H1 (cell line): ENCODE measurements at regions not wholly inside any gene's neighbourhood (a gene's known extent, or its start where the extent isn't known, plus 50 kb on each side); places are given as distances from the start of the nearest gene placed in this dataset.

Experiments used
- CTCF ChIA-PET: fragments of 300-600 bp; sonication (Branson Sonifier 250); formaldehyde crosslinking; loops from one replicate; lab custom pipeline; 2021; ENCODE audit not compliant: partially characterized antibody; lab: Charles Lee
- POLR2A ChIA-PET: fragments of 300-600 bp; sonication (Branson Sonifier 250); formaldehyde crosslinking; loops from one replicate; lab custom pipeline; 2021; ENCODE audit warnings: inconsistent platforms; ENCODE audit not compliant: partially characterized antibody; lab: Charles Lee
- DNase-seq, 2 experiments: peaks; one replicate each; pipeline versions ENCODE4 v3.0.0 to v3.0.0-alpha.2; 2010 to 2022; ENCODE audit warnings: low spot score in 2 of 2, low read depth in 1 of 2, mixed read lengths in 1 of 2
- FAIRE-seq: peaks from 2 replicates; lab custom pipeline; 2011; peaks lifted over from hg19 to GRCh38; lab: Jason Lieb, UNC
- H2AFZ ChIP-seq: 2 replicates; pipeline ENCODE4 v1.8.1; 2012; ENCODE audit warnings: low read length, inconsistent platforms
- H2AK5ac ChIP-seq: 2 replicates; pipeline ENCODE4 v1.6.1; 2013; ENCODE audit warnings: low read depth, low read length
- H2BK120ac ChIP-seq: replicated peaks from 2 replicates; pipeline ENCODE3; 2013; ENCODE audit warnings: low read depth, low read length, inconsistent platforms
- H2BK12ac ChIP-seq: 2 replicates; pipeline ENCODE4 v1.6.1; 2013; ENCODE audit warnings: low read depth, low read length
- H2BK15ac ChIP-seq: 2 replicates; pipeline ENCODE4 v1.6.1; 2013; ENCODE audit warnings: low read length
- H2BK20ac ChIP-seq: 2 replicates; pipeline ENCODE4 v1.6.1; 2013; ENCODE audit warnings: low read length
- H2BK5ac ChIP-seq: 2 replicates; pipeline ENCODE4 v1.6.1; 2013; ENCODE audit warnings: low read depth, low read length
- H3K14ac ChIP-seq: 2 replicates; pipeline ENCODE4 v1.6.1; 2013; ENCODE audit warnings: inconsistent platforms; ENCODE audit not compliant: insufficient read length
- H3K18ac ChIP-seq: 2 replicates; pipeline ENCODE4 v1.6.1; 2013; ENCODE audit warnings: low read length; ENCODE audit errors: extremely low read depth
- H3K23ac ChIP-seq: 2 replicates; pipeline ENCODE4 v1.6.1; 2013; ENCODE audit warnings: inconsistent platforms; ENCODE audit not compliant: insufficient read length
- H3K23me2 ChIP-seq: 2 replicates; pipeline ENCODE4 v1.6.1; 2013; ENCODE audit warnings: low read depth, low read length
- H3K27ac ChIP-seq: 2 replicates; pipeline ENCODE4 v1.6.1; 2011; ENCODE audit warnings: low read depth, low read length, inconsistent platforms
- H3K27me3 ChIP-seq, 4 experiments: replicated peaks in 1 of 4; 1 replicate in 1 of 4; 2 replicates in 3 of 4; pipeline versions ENCODE4 v1.6.1 to v1.8.1; 2011 to 2013; ENCODE audit warnings: low read length in 3 of 4, mild to moderate bottlenecking in 3 of 4, inconsistent platforms in 2 of 4, mixed read lengths in 2 of 4, moderate library complexity in 1 of 4; ENCODE audit not compliant: control insufficient read depth in 3 of 4, insufficient read depth in 3 of 4; ENCODE audit errors: extremely low read depth in 1 of 4
- H3K36me3 ChIP-seq, 4 experiments: 2 replicates each; pipeline versions ENCODE4 v1.6.1 to v1.8.1; 2011 to 2013; ENCODE audit warnings: mild to moderate bottlenecking in 4 of 4, low read length in 3 of 4, moderate library complexity in 2 of 4, control low read depth in 1 of 4, inconsistent platforms in 1 of 4; ENCODE audit not compliant: insufficient read depth in 4 of 4, control insufficient read depth in 2 of 4
- H3K4ac ChIP-seq: replicated peaks from 2 replicates; pipeline ENCODE3; 2013; ENCODE audit warnings: low read length, low read depth, mixed read lengths, inconsistent platforms; ENCODE audit not compliant: insufficient read length
- H3K4me1 ChIP-seq, 4 experiments: replicated peaks in 1 of 4; 1 replicate in 1 of 4; 2 replicates in 3 of 4; pipeline versions ENCODE4 v1.6.1 to v1.8.1; 2011 to 2013; ENCODE audit warnings: low read length in 3 of 4, inconsistent platforms in 2 of 4, mixed read lengths in 1 of 4; ENCODE audit not compliant: insufficient read depth in 4 of 4, control insufficient read depth in 3 of 4
- H3K4me2 ChIP-seq, 2 experiments: 2 replicates each; pipeline versions ENCODE4 v1.6.1 to v1.8.1; 2011 to 2013; ENCODE audit warnings: low read depth in 2 of 2, low read length in 2 of 2, control low read depth in 1 of 2, inconsistent platforms in 1 of 2, mild to moderate bottlenecking in 1 of 2; ENCODE audit not compliant: insufficient read depth in 1 of 2
- H3K4me3 ChIP-seq, 4 experiments: fragments of 200-600, 300-600 bp in 1 of 4; sonication (generic), shearing (Covaris generic), sonication (Bioruptor Twin) in 1 of 4; 2 replicates each; pipeline versions ENCODE4 v1.5.1 to v1.8.1; 2011 to 2016; ENCODE audit warnings: low read length in 4 of 4, low read depth in 3 of 4, control low read depth in 2 of 4, inconsistent platforms in 2 of 4, mild to moderate bottlenecking in 2 of 4, mixed read lengths in 1 of 4, moderate library complexity in 1 of 4; ENCODE audit not compliant: insufficient read depth in 2 of 4; ENCODE audit errors: extremely low read depth in 1 of 4
- H3K56ac ChIP-seq: replicated peaks from 2 replicates; pipeline ENCODE3; 2013; ENCODE audit warnings: low read depth, mild to moderate bottlenecking, mixed read lengths, low read length, inconsistent platforms; ENCODE audit not compliant: insufficient read length
- H3K79me1 ChIP-seq: 2 replicates; pipeline ENCODE4 v1.6.1; 2013; ENCODE audit warnings: low read depth, low read length, control low read depth
- H3K79me2 ChIP-seq, 2 experiments: 2 replicates each; pipeline versions ENCODE4 v1.6.1 to v1.8.1; 2012 to 2013; ENCODE audit warnings: low read length in 2 of 2, mild to moderate bottlenecking in 2 of 2, inconsistent platforms in 1 of 2; ENCODE audit not compliant: insufficient read depth in 2 of 2, control insufficient read depth in 1 of 2
- H3K9ac ChIP-seq, 4 experiments: replicated peaks in 1 of 4; 1 replicate in 1 of 4; 2 replicates in 3 of 4; pipeline versions ENCODE4 v1.6.1 to v1.8.1; 2011 to 2013; ENCODE audit warnings: low read depth in 3 of 4, low read length in 3 of 4, control low read depth in 2 of 4, mild to moderate bottlenecking in 2 of 4, moderate library complexity in 2 of 4, inconsistent platforms in 1 of 4; ENCODE audit errors: extremely low read depth in 1 of 4
- H3K9me3 ChIP-seq, 2 experiments: 2 replicates each; pipeline versions ENCODE4 v1.6.1 to v1.8.1; 2012 to 2013; ENCODE audit warnings: mild to moderate bottlenecking in 2 of 2, moderate library complexity in 2 of 2, control low read depth in 1 of 2, inconsistent platforms in 1 of 2, low read depth in 1 of 2, low read length in 1 of 2, mixed read lengths in 1 of 2; ENCODE audit not compliant: insufficient read depth in 2 of 2
- H4K20me1 ChIP-seq, 2 experiments: replicated peaks in 1 of 2; 2 replicates each; pipeline versions ENCODE3 to v1.8.1; 2011 to 2013; ENCODE audit warnings: inconsistent platforms in 2 of 2, low read length in 2 of 2, mild to moderate bottlenecking in 1 of 2; ENCODE audit not compliant: insufficient read depth in 2 of 2, control insufficient read depth in 1 of 2
- H4K5ac ChIP-seq: 2 replicates; pipeline ENCODE4 v1.6.1; 2013; ENCODE audit warnings: low read length, low read depth, mixed read lengths, inconsistent platforms; ENCODE audit not compliant: insufficient read length
- H4K8ac ChIP-seq: 2 replicates; pipeline ENCODE4 v1.8.0; 2013; ENCODE audit warnings: mild to moderate bottlenecking, moderate library complexity, low read length, inconsistent platforms; ENCODE audit not compliant: insufficient read depth; ENCODE audit errors: extremely low read depth
- H4K91ac ChIP-seq: replicated peaks from 2 replicates; pipeline ENCODE3; 2013; ENCODE audit warnings: low read length, mixed read lengths, inconsistent platforms; ENCODE audit not compliant: insufficient read length
- ATF2 ChIP-seq: IDR thresholded peaks from 2 replicates; pipeline ENCODE4 v1.6.1; 2012; ENCODE audit warnings: low read length, inconsistent platforms
- CHD2 ChIP-seq: IDR thresholded peaks from 2 replicates; pipeline ENCODE4 v1.6.1; 2012; ENCODE audit warnings: low read length, improper control_type of control experiment
- EP300 ChIP-seq, 2 experiments: IDR thresholded peaks; 1 replicate in 1 of 2; 2 replicates in 1 of 2; pipeline ENCODE4 v1.6.1; 2011 to 2012; ENCODE audit warnings: low read depth in 2 of 2, low read length in 2 of 2, mild to moderate bottlenecking in 2 of 2, borderline replicate concordance in 1 of 2, inconsistent platforms in 1 of 2, moderate library complexity in 1 of 2
- FOSL1 ChIP-seq: IDR thresholded peaks from 2 replicates; pipeline ENCODE4 v1.6.1; 2011; ENCODE audit warnings: mild to moderate bottlenecking, low read depth, low read length, moderate library complexity; ENCODE audit not compliant: insufficient read depth
- JUN ChIP-seq: IDR thresholded peaks from 2 replicates; pipeline ENCODE4 v1.6.1; 2011; ENCODE audit warnings: low read depth, mild to moderate bottlenecking, improper control_type of control experiment, low read length
- JUND ChIP-seq: IDR thresholded peaks from 2 replicates; pipeline ENCODE4 v1.6.1; 2011; ENCODE audit warnings: mild to moderate bottlenecking, improper control_type of control experiment, low read length
- KDM5A ChIP-seq: fragments of 200-600 bp; IDR thresholded peaks from 2 replicates; pipeline ENCODE4 v1.7.1; 2012; ENCODE audit warnings: mild to moderate bottlenecking, low read length, inconsistent platforms, mixed read lengths
- PHF8 ChIP-seq: fragments of 200-600 bp; sonication (generic); conservative IDR thresholded peaks from 2 replicates; pipeline ENCODE4 v1.7.1; 2012; ENCODE audit warnings: low read depth, mild to moderate bottlenecking, inconsistent platforms, low read length, moderate library complexity
- RFX5 ChIP-seq: IDR thresholded peaks from 2 replicates; pipeline ENCODE4 v1.6.1; 2011; ENCODE audit warnings: low read depth, low read length, improper control_type of control experiment, borderline replicate concordance
- SAP30 ChIP-seq: fragments of 300-600 bp; sonication (generic); IDR thresholded peaks from 2 replicates; pipeline ENCODE4 v1.7.1; 2012; ENCODE audit warnings: low read length, moderate library complexity, mild to moderate bottlenecking, inconsistent platforms; ENCODE audit not compliant: insufficient read depth, insufficient replicate concordance
- SIX5 ChIP-seq: IDR thresholded peaks from 2 replicates; pipeline ENCODE4 v1.6.1; 2011; ENCODE audit warnings: mild to moderate bottlenecking, low read depth, low read length
- TAF1 ChIP-seq: IDR thresholded peaks from 2 replicates; pipeline ENCODE4 v1.6.1; 2011; ENCODE audit warnings: mild to moderate bottlenecking, low read depth, low read length
- ZNF274 ChIP-seq: IDR thresholded peaks from 2 replicates; pipeline ENCODE4 v1.7.0; 2012; ENCODE audit warnings: low read length, borderline replicate concordance; ENCODE audit errors: extremely low read depth
- TF ChIP-seq, protein P1 (sequence below): IDR thresholded peaks from 2 replicates; pipeline ENCODE4 v1.6.1; 2012; ENCODE audit warnings: inconsistent platforms

DNA sequence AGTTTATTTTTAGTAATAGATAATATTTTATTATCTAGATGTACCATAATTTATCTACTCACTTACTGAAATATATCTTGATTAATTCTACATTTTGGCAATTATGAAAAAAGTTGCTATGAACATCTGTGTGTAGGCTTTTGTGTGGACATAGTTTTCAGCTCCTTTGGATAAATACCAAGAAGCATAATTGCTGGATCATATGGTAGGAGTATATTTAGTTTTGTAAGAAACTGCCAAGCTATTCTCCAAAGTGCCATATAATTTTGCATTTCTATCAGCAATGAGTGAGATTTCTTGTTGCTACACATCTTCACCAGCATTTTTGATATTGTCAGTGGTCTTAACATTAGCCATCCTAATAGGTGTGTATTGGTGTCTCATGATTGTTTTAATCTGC is 882.6 kb upstream of the GRIA3 start:
- Histone ChIP-seq H3K9ac (no peak overlapping the region), H3K23ac (no peak overlapping the region), H2BK15ac (no peak overlapping the region), H3K9me3 (no peaks in the 10 kb centered on the region), H3K4me2 (no peak overlapping the region), H3K4me1 (no peaks in the 10 kb centered on the region), H3K4me3 (no peak overlapping the region), H3K18ac (no peak overlapping the region), H3K56ac (no peak overlapping the region), H3K23me2 (no peaks in the 10 kb centered on the region), H3K27me3 (no peaks in the 10 kb centered on the region), H3K79me1 (no peaks in the 10 kb centered on the region), H2AK5ac (no peak overlapping the region), H4K5ac (no peak overlapping the region), H3K4ac (no peak overlapping the region), H2BK12ac (no peak overlapping the region), H3K36me3 (no peaks in the 10 kb centered on the region), H4K20me1 (no peaks in the 10 kb centered on the region), H2BK120ac (no peak overlapping the region), H3K14ac (no peak overlapping the region), H2BK5ac (no peak overlapping the region), H2BK20ac (no peak overlapping the region), H4K8ac (no peak overlapping the region), H3K27ac (no peak overlapping the region), H4K91ac (no peak overlapping the region), H3K79me2 (no peaks in the 10 kb centered on the region), H2AFZ (no peak overlapping the region)
- ChIA-PET CTCF (no interaction called here), POLR2A (no interaction called here)
- DNase-seq (no peak), FAIRE-seq (no peak)
- TF ChIP-seq CHD2 (no peak), RFX5 (no peak), EP300 (IDR thresholded peaks at IDR 0.05; ENCODE audit: borderline replicate concordance in 1 of 2, low read depth in 2 of 2, low read length in 2 of 2) (no peak), TAF1 (no peak), KDM5A (no peak), JUN (no peak), PHF8 (no peak), JUND (no peak), ZNF274 (no peak), SIX5 (no peak), FOSL1 (no peak), ATF2 (no peak), SAP30 (no peak)
- TF ChIP-seq, protein P1, sequence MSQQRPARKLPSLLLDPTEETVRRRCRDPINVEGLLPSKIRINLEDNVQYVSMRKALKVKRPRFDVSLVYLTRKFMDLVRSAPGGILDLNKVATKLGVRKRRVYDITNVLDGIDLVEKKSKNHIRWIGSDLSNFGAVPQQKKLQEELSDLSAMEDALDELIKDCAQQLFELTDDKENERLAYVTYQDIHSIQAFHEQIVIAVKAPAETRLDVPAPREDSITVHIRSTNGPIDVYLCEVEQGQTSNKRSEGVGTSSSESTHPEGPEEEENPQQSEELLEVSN: no peak
